IMR-90 (cell line): ENCODE measurements at regions not wholly inside any gene's neighbourhood (a gene's known extent, or its start where the extent isn't known, plus 50 kb on each side); places are given as distances from the start of the nearest gene placed in this dataset.

Source experiments
- ATAC-seq: fragments of 200-7000 bp; cut with Tn5 transposase; 2 replicates; pipeline ENCODE4 v1.9.1; 2020; ENCODE audit warnings: low read depth, mild to moderate bottlenecking, moderate library complexity
- BruUV-seq: library from RNA; stranded (reverse); fragments of 400-500 nt; replicated peaks from 2 replicates; lab custom pipeline; 2021; lab: Mats Ljungman, UMichigan
- CTCF ChIA-PET: fragments of 300-600 bp; formaldehyde crosslinking; extraction: SDS; loops from one replicate; lab custom pipeline; 2021; ENCODE audit warnings: antibody characterized with exemption; lab: Yijun Ruan, JAX
- POLR2A ChIA-PET: fragments of 300-600 bp; sonication (Branson Sonifier 250); formaldehyde crosslinking; loops from one replicate; lab custom pipeline; 2022; ENCODE audit warnings: antibody characterized with exemption; ENCODE audit not compliant: unreplicated experiment; lab: Charles Lee
- DNase-seq: peaks from one replicate; pipeline ENCODE4 v3.0.0; 2013
- H2AFZ ChIP-seq: replicated peaks from 2 replicates; pipeline ENCODE3; 2013; ENCODE audit warnings: low read length, mild to moderate bottlenecking; ENCODE audit not compliant: poor library complexity
- H2AK5ac ChIP-seq: 2 replicates; pipeline ENCODE4 v1.6.1; 2013; ENCODE audit warnings: low read depth, low read length, inconsistent platforms
- H2AK9ac ChIP-seq: replicated peaks from 2 replicates; pipeline ENCODE3; 2013; ENCODE audit warnings: mild to moderate bottlenecking, low read depth, low read length, moderate library complexity; ENCODE audit not compliant: poor library complexity
- H2BK120ac ChIP-seq: 2 replicates; pipeline ENCODE4 v1.6.1; 2013; ENCODE audit warnings: low read depth, low read length, inconsistent platforms
- H2BK15ac ChIP-seq: 3 replicates; pipeline ENCODE4 v1.6.1; 2013; ENCODE audit warnings: low read depth, low read length, inconsistent platforms
- H2BK20ac ChIP-seq: 2 replicates; pipeline ENCODE4 v1.6.1; 2013; ENCODE audit warnings: low read depth, mild to moderate bottlenecking, inconsistent platforms, low read length, moderate library complexity
- H2BK5ac ChIP-seq: 2 replicates; pipeline ENCODE4 v1.6.1; 2013; ENCODE audit warnings: mild to moderate bottlenecking, low read depth, low read length, inconsistent platforms; ENCODE audit not compliant: poor library complexity, severe bottlenecking
- H3K14ac ChIP-seq: replicated peaks from 2 replicates; pipeline ENCODE4 v1.6.1; 2013; ENCODE audit warnings: low read depth, low read length, inconsistent platforms
- H3K18ac ChIP-seq: 2 replicates; pipeline ENCODE4 v1.6.1; 2013; ENCODE audit warnings: low read depth, low read length, control low read depth
- H3K23ac ChIP-seq: 2 replicates; pipeline ENCODE4 v1.6.1; 2013; ENCODE audit warnings: low read depth, low read length, inconsistent platforms
- H3K27ac ChIP-seq: 2 replicates; pipeline ENCODE4 v1.5.1; 2013; ENCODE audit warnings: mild to moderate bottlenecking, control low read depth, low read length; ENCODE audit not compliant: insufficient read depth
- H3K27me3 ChIP-seq: 2 replicates; pipeline ENCODE4 v1.6.1; 2013; ENCODE audit warnings: low read length; ENCODE audit not compliant: control insufficient read depth, insufficient read depth
- H3K36me3 ChIP-seq: 2 replicates; pipeline ENCODE4 v1.6.1; 2013; ENCODE audit warnings: low read length, mixed read lengths; ENCODE audit not compliant: control insufficient read depth, insufficient read depth
- H3K4ac ChIP-seq: 2 replicates; pipeline ENCODE4 v1.6.1; 2013; ENCODE audit warnings: low read depth, low read length, inconsistent platforms
- H3K4me1 ChIP-seq: 2 replicates; pipeline ENCODE4 v1.6.1; 2013; ENCODE audit warnings: low read length, mixed read lengths; ENCODE audit not compliant: control insufficient read depth, insufficient read depth
- H3K4me2 ChIP-seq: 2 replicates; pipeline ENCODE4 v1.6.1; 2013; ENCODE audit warnings: low read depth, mild to moderate bottlenecking, control low read depth, low read length, moderate library complexity
- H3K4me3 ChIP-seq: 2 replicates; pipeline ENCODE4 v1.5.1; 2013; ENCODE audit warnings: low read depth, mild to moderate bottlenecking, control low read depth, low read length, moderate library complexity; ENCODE audit not compliant: insufficient read depth
- H3K56ac ChIP-seq: 2 replicates; pipeline ENCODE4 v1.6.1; 2013; ENCODE audit warnings: low read length, inconsistent platforms; ENCODE audit not compliant: insufficient read depth; ENCODE audit errors: extremely low read depth
- H3K79me1 ChIP-seq, 2 experiments: 2 replicates each; pipeline ENCODE4 v1.6.1; 2013; ENCODE audit warnings: low read length in 2 of 2, inconsistent platforms in 1 of 2, low read depth in 1 of 2
- H3K9ac ChIP-seq: 2 replicates; pipeline ENCODE4 v1.6.1; 2013; ENCODE audit warnings: low read depth, low read length, control low read depth
- H3K9me1 ChIP-seq: 2 replicates; pipeline ENCODE4 v1.6.1; 2013; ENCODE audit warnings: low read length, inconsistent platforms; ENCODE audit not compliant: insufficient read depth
- H3K9me3 ChIP-seq: 2 replicates; pipeline ENCODE4 v1.6.1; 2013; ENCODE audit warnings: low read length; ENCODE audit not compliant: control insufficient read depth, insufficient read depth
- H4K20me1 ChIP-seq: 2 replicates; pipeline ENCODE4 v1.6.1; 2013; ENCODE audit warnings: low read length, inconsistent platforms; ENCODE audit not compliant: insufficient read depth
- H4K5ac ChIP-seq: 2 replicates; pipeline ENCODE4 v1.6.1; 2013; ENCODE audit warnings: mild to moderate bottlenecking, low read depth, low read length, control low read depth
- H4K8ac ChIP-seq, 2 experiments: 2 replicates each; pipeline ENCODE4 v1.6.1; 2013; ENCODE audit warnings: low read depth in 2 of 2, low read length in 2 of 2, control low read depth in 1 of 2, inconsistent platforms in 1 of 2
- H4K91ac ChIP-seq: 2 replicates; pipeline ENCODE4 v1.6.1; 2013; ENCODE audit warnings: low read depth, low read length, inconsistent platforms; ENCODE audit not compliant: insufficient read depth
- BHLHE40 ChIP-seq: fragments of 150-350 bp; IDR thresholded peaks from 2 replicates; pipeline ENCODE4 v1.6.1; 2016; ENCODE audit warnings: mild to moderate bottlenecking, low read depth, low read length
- CEBPB ChIP-seq: IDR thresholded peaks from 2 replicates; pipeline ENCODE4 v1.6.1; 2012; ENCODE audit warnings: low read depth, low read length, improper control_type of control experiment
- FOS ChIP-seq: fragments of 150-350 bp; IDR thresholded peaks from 2 replicates; pipeline ENCODE4 v1.6.1; 2016; ENCODE audit warnings: low read depth, low read length
- MAFK ChIP-seq: IDR thresholded peaks from 2 replicates; pipeline ENCODE4 v1.6.1; 2012; ENCODE audit warnings: low read depth, low read length, improper control_type of control experiment
- MAZ ChIP-seq: IDR thresholded peaks from 2 replicates; pipeline ENCODE4 v1.6.1; 2012; ENCODE audit warnings: low read depth, mild to moderate bottlenecking, low read length, improper control_type of control experiment, moderate library complexity, borderline replicate concordance
- NFE2L2 ChIP-seq: fragments of 150-350 bp; IDR thresholded peaks from 2 replicates; pipeline ENCODE4 v1.6.1; 2016; ENCODE audit warnings: low read depth, mild to moderate bottlenecking, low read length
- POLR2A ChIP-seq: IDR thresholded peaks from 2 replicates; pipeline ENCODE4 v1.6.1; 2012; ENCODE audit warnings: mild to moderate bottlenecking, low read depth, low read length
- RCOR1 ChIP-seq: IDR thresholded peaks from 2 replicates; pipeline ENCODE4 v1.6.1; 2012; ENCODE audit warnings: mild to moderate bottlenecking, low read length, improper control_type of control experiment; ENCODE audit not compliant: insufficient replicate concordance
- RFX5 ChIP-seq: IDR thresholded peaks from 2 replicates; pipeline ENCODE4 v1.8.0; 2012; ENCODE audit warnings: low read depth, mild to moderate bottlenecking, low read length, moderate library complexity
- SMC3 ChIP-seq: fragments of 150-350 bp; IDR thresholded peaks from 2 replicates; pipeline ENCODE4 v1.6.1; 2016; ENCODE audit warnings: low read depth, mild to moderate bottlenecking, antibody characterized with exemption, low read length, moderate library complexity
- WGBS, 2 experiments: methylation state at CpG; one replicate each; pipeline versions ENCODE4 v1.1.5 to v1.1.7; 2013; ENCODE audit warnings: missing lambda C conversion rate in 2 of 2; ENCODE audit not compliant: insufficient read length in 1 of 2; ENCODE audit errors: extremely low coverage in 2 of 2; 5-methylcytosine and 5-hydroxymethylcytosine counted together
- dilution Hi-C: fragments of 300-500 bp; cut with HindIII; formaldehyde crosslinking; loops from one replicate; pipeline ENCODE4 v1.14.3; 2018; ENCODE audit warnings: low sequenced_read_pairs; ENCODE audit not compliant: unreplicated experiment
- in situ Hi-C: fragments of 300-500 bp; cut with MboI; formaldehyde crosslinking; loops from 3 replicates; pipeline ENCODE4 v1.14.3; 2019; ENCODE audit warnings: low sequenced_read_pairs, inconsistent platforms, mixed read lengths
- intact Hi-C: fragments of 100-400 bp; cut with micrococcal nuclease; formaldehyde crosslinking; loops from 2 replicates; pipeline ENCODE4 v1.10.0; 2022
- TF ChIP-seq, protein P1 (sequence below): fragments of 150-350 bp; IDR thresholded peaks from 2 replicates; pipeline ENCODE4 v1.6.1; 2016; ENCODE audit warnings: low read depth, mild to moderate bottlenecking, low read length, moderate library complexity, borderline replicate concordance
- TF ChIP-seq, protein P2 (sequence below): conservative IDR thresholded peaks from 2 replicates; pipeline ENCODE4 v1.5.1; 2012; ENCODE audit warnings: mild to moderate bottlenecking, low read depth, low read length, improper control_type of control experiment

DNA sequence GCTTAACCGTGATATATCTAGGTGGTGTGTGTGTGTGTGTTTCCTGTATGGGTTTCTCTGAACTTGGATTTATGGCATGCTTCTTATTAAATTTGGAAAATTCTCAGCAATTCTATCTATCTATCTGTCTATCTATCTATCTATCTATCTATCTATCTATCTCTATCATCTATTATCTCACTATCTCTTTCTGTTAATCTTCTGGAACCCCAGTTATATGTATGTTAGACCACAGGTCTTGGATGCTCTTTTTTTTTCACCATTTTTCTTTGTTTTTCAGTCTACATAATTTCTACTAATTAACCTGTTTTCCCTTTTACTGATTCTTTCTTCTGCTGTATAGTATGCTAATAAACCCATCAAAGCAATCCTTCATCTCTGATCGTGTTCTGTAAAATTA is 538.0 kb downstream of the PTPRU start:
- Histone ChIP-seq H2BK5ac (no peak overlapping the region), H3K4me3 (no peak overlapping the region), H3K56ac (no peak overlapping the region), H2BK15ac (no peak overlapping the region), H2BK20ac (no peak overlapping the region), H3K4me1 (no peaks in the 10 kb centered on the region), H3K27me3 (no peaks in the 10 kb centered on the region), H3K79me1 (no peaks in the 10 kb centered on the region), H2AK9ac (no peak overlapping the region), H3K27ac (no peak overlapping the region), H3K14ac (no peak overlapping the region), H4K5ac (no peak overlapping the region), H2BK120ac (no peak overlapping the region), H4K20me1 (no peaks in the 10 kb centered on the region), H2AFZ (no peak overlapping the region), H2AK5ac (no peak overlapping the region), H3K36me3 (no peaks in the 10 kb centered on the region), H3K9me3 (no peaks in the 10 kb centered on the region), H3K23ac (no peak overlapping the region), H3K4me2 (no peak overlapping the region), H3K4ac (no peak overlapping the region), H4K91ac (no peak overlapping the region), H3K18ac (no peak overlapping the region), H4K8ac (no peak overlapping the region), H3K9ac (no peak overlapping the region), H3K9me1 (no peaks in the 10 kb centered on the region)
- DNase-seq (no peak), ATAC-seq (no peak)
- WGBS, 2 experiments, result no CpG with 5 or more reads among the region's 2 CpGs
- dilution Hi-C loops (no loop called here), intact Hi-C loops (no loop called here), in situ Hi-C loops (no loop called here)
- CTCF ChIA-PET, result no interaction called here
- POLR2A ChIA-PET, result no interaction called here
- BruUV-seq, result no TSS peak
- TF ChIP-seq, protein P1, sequence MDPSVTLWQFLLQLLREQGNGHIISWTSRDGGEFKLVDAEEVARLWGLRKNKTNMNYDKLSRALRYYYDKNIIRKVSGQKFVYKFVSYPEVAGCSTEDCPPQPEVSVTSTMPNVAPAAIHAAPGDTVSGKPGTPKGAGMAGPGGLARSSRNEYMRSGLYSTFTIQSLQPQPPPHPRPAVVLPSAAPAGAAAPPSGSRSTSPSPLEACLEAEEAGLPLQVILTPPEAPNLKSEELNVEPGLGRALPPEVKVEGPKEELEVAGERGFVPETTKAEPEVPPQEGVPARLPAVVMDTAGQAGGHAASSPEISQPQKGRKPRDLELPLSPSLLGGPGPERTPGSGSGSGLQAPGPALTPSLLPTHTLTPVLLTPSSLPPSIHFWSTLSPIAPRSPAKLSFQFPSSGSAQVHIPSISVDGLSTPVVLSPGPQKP, result no peak
- TF ChIP-seq POLR2A (no peak), BHLHE40 (no peak), FOS (no peak), SMC3 (no peak), MAZ (no peak), MAFK (no peak), RCOR1 (no peak), CEBPB (no peak), RFX5 (no peak), NFE2L2 (no peak)
- TF ChIP-seq, protein P2, sequence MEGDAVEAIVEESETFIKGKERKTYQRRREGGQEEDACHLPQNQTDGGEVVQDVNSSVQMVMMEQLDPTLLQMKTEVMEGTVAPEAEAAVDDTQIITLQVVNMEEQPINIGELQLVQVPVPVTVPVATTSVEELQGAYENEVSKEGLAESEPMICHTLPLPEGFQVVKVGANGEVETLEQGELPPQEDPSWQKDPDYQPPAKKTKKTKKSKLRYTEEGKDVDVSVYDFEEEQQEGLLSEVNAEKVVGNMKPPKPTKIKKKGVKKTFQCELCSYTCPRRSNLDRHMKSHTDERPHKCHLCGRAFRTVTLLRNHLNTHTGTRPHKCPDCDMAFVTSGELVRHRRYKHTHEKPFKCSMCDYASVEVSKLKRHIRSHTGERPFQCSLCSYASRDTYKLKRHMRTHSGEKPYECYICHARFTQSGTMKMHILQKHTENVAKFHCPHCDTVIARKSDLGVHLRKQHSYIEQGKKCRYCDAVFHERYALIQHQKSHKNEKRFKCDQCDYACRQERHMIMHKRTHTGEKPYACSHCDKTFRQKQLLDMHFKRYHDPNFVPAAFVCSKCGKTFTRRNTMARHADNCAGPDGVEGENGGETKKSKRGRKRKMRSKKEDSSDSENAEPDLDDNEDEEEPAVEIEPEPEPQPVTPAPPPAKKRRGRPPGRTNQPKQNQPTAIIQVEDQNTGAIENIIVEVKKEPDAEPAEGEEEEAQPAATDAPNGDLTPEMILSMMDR, result no peak
